Activated CD4-positive, alpha-beta T cell treated with anti-CD3 and anti-CD28 coated beads for 36 hours (primary cell): ENCODE measurements at regions not wholly inside any gene's neighbourhood (a gene's known extent, or its start where the extent isn't known, plus 50 kb on each side); places are given as distances from the start of the nearest gene placed in this dataset.
"Not testable (repeated sequence)": the region's sequence is repeated elsewhere in the genome, so short reads cannot be mapped to it uniquely, and the experiment has no call there.

ENCODE experiments used
- ATAC-seq: fragments of 200-7000 bp; cut with Tn5 transposase; one replicate; pipeline ENCODE4 v1.10.0; 2021; ENCODE audit warnings: mild to moderate bottlenecking, moderate library complexity
- CTCF ChIA-PET: fragments of 350-600 bp; sonication (Branson Sonifier 250); formaldehyde crosslinking; loops from one replicate; lab custom pipeline; 2021; ENCODE audit warnings: antibody characterized with exemption; lab: Charles Lee
- POLR2A ChIA-PET: fragments of 350-600 bp; sonication (Branson Sonifier 250); formaldehyde crosslinking; loops from one replicate; lab custom pipeline; 2021; ENCODE audit warnings: antibody characterized with exemption, inconsistent platforms; lab: Charles Lee
- DNase-seq: peaks from one replicate; pipeline ENCODE4 v3.0.0-alpha.2; 2020
- H3K27ac Mint-ChIP-seq: one replicate; pipeline ENCODE4 v1.8.0; 2021; ENCODE audit warnings: mixed read lengths
- H3K27me3 Mint-ChIP-seq: one replicate; pipeline ENCODE4 v1.8.0; 2021; ENCODE audit warnings: mixed read lengths
- H3K36me3 Mint-ChIP-seq: one replicate; pipeline ENCODE4 v1.8.0; 2021; ENCODE audit warnings: low read depth, mixed read lengths
- H3K4me1 Mint-ChIP-seq: one replicate; pipeline ENCODE4 v1.8.0; 2021; ENCODE audit warnings: mixed read lengths
- H3K4me3 Mint-ChIP-seq: one replicate; pipeline ENCODE4 v1.8.0; 2021; ENCODE audit warnings: mild to moderate bottlenecking, moderate library complexity, mixed read lengths
- H3K9me3 Mint-ChIP-seq: one replicate; pipeline ENCODE4 v1.8.0; 2021; ENCODE audit warnings: low read depth, mixed read lengths
- intact Hi-C, 2 experiments: fragments of 100-400 bp; cut with DNase I in 1 of 2; cut with micrococcal nuclease in 1 of 2; formaldehyde crosslinking; loops; one replicate each; pipeline versions ENCODE4 v1.14.2 to v1.15.1; 2022 to 2024; cut with DNase I, micrococcal nuclease

DNA sequence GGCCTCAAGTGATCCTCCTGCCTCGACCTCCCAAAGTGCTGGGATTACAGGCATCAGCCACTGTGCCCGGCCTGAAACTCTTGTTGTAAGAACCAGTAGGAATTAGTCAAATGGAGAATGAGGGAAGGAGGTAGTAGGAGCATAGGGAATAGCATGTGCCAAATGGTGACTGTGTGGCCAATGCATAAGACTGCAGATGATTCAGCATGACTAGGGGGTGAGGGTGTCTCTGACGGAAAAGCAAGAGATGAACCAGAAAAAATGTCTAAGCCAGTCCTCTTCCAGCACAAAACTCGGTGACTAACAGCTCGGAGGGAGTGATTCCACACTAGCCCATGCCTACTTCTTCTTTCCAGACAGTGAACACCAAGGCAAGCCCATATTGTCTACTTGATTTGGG lies 58.2 kb upstream of the DUSP21 start:
- ATAC-seq (no peak), DNase-seq (no peak)
- ChIA-PET POLR2A (no interaction called here), CTCF (no interaction called here)
- Mint-ChIP-seq H3K9me3 (no peaks in the 10 kb centered on the region), H3K27ac (no peak overlapping the region), H3K4me3 (no peak overlapping the region), H3K4me1 (no peaks in the 10 kb centered on the region), H3K36me3 (no peaks in the 10 kb centered on the region), H3K27me3 (no peaks in the 10 kb centered on the region)
- intact Hi-C loops = no loop called here

DNA sequence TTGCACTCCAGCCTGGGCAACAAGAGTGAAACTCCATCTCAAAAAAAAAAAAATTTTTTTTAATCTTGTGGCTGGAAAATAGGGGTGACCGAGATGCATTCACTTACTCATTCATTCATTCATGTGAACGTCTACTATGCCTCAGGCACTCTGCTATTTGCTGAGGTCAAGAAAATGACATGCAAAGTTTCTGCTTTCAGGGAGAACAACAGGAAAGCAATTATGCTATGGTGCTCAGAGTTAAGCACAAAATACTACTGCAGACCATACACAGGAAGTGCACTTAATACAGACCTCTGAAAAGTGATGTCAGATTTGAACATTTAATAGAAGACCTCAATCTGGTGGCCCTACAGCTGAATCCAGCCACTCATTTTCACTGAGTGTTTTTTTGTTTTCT lies 59.6 kb upstream of the DUSP21 start:
- H3K27ac Mint-ChIP-seq = no peak overlapping the region
- ChIA-PET POLR2A (no interaction called here), CTCF (no interaction called here)
- H3K27me3 Mint-ChIP-seq = no peaks in the 10 kb centered on the region
- H3K4me3 Mint-ChIP-seq = no peak overlapping the region
- no peaks in the 10 kb centered on the region for H3K4me1 Mint-ChIP-seq
- H3K9me3 Mint-ChIP-seq = no peaks in the 10 kb centered on the region
- ATAC-seq (no peak), DNase-seq (no peak)
- H3K36me3 Mint-ChIP-seq = no peaks in the 10 kb centered on the region
- intact Hi-C loops = no loop called here

DNA sequence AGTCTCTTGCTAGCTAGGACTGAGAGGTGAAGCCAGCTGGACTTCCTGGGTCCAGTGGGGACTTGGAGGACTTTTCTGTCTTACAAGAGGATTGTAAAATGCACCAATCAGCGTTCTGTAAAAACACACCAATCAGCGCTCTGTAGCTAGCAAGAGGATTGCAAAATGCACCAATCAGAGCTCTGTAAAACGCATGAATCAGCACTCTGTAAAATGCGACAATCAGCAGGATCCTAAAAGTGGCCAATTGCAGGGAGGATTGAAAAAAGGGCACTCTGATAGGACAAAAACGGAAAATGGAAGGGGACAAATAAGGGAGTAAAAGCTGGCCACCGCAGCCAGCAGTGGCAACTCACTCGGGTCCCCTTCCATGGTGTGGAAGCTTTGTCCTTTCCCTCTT lies 65.6 kb upstream of the DUSP21 start:
- H3K4me3 Mint-ChIP-seq = no peak overlapping the region
- H3K4me1 Mint-ChIP-seq = no peaks in the 10 kb centered on the region
- ChIA-PET CTCF (no interaction called here), POLR2A (no interaction called here)
- ATAC-seq (no peak), DNase-seq (no peak)
- no peaks in the 10 kb centered on the region for H3K36me3 Mint-ChIP-seq
- H3K27ac Mint-ChIP-seq = no peak overlapping the region
- no peaks in the 10 kb centered on the region for H3K27me3 Mint-ChIP-seq
- no peaks in the 10 kb centered on the region for H3K9me3 Mint-ChIP-seq
- intact Hi-C loops = no loop called here

DNA sequence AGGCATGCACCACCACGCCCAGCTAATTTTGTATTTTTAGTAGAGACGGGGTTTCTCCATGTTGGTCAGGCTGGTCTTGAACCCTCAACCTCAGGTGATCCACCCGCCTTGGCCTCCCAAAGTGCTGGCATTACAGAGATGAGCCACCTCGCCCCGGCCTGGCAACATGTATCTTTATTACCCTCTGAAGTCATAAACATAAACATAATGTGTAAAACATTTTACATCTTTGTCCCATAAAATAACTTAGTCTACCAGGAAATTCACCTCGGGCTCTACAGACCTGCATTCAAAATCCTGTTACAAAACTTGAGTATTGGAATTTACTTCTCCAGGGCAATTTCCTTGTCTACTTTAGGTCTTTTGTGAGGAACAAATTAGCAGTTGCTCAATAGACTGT lies 68.1 kb upstream of the DUSP21 start:
- ChIA-PET POLR2A (no interaction called here), CTCF (no interaction called here)
- DNase-seq (no peak), ATAC-seq (no peak)
- Mint-ChIP-seq H3K27ac (no peak overlapping the region), H3K4me1 (no peaks in the 10 kb centered on the region), H3K9me3 (no peaks in the 10 kb centered on the region), H3K4me3 (no peak overlapping the region), H3K36me3 (no peaks in the 10 kb centered on the region), H3K27me3 (no peaks in the 10 kb centered on the region)
- intact Hi-C loops = no loop called here

DNA sequence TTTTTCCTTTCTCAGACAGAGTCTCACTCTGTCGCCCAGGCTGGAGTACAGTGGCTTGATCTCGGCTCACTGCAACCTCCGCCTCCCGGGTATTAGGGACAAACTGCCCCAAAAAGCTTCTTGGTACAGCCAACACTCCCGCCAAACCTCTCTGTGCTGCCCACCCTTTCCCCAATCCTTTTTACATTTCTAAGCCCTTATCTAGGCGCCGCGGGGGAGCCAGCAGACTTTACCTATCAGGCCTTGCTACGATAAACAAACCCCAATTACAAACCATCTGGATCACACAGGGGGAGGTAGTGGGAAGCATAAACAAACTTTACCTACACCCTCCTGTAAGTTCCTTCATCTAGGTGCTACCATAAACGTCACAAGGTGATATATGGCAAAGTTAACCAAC lies 69.8 kb upstream of the DUSP21 start:
- H3K4me1 Mint-ChIP-seq, POLR2A ChIA-PET, H3K27me3 Mint-ChIP-seq, H3K27ac Mint-ChIP-seq, ATAC-seq, DNase-seq, H3K36me3 Mint-ChIP-seq, H3K9me3 Mint-ChIP-seq, H3K4me3 Mint-ChIP-seq, intact Hi-C loops, CTCF ChIA-PET: not testable (repeated sequence)

DNA sequence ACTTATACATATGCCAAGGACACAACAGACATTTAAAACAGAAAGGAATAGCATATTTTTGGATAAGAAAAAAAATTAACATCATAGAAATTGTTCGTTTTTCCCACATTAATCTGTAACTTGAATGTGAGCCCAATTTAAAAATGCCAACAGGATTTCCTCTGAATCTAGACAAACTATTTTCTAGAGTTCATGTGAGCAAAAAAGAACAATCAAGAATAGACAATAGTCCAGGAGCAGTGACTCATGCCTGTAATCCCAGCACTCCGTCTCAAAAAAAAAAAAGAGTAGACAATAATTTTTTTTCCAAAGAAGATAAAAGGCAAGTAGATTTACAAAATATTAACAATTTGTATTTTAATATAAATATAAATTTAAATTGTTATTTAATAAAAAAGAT lies 73.7 kb upstream of the DUSP21 start:
- CTCF ChIA-PET = no interaction called here
- Mint-ChIP-seq H3K36me3 (no peaks in the 10 kb centered on the region), H3K4me1 (no peaks in the 10 kb centered on the region), H3K27ac (no peak overlapping the region), H3K9me3 (no peaks in the 10 kb centered on the region), H3K4me3 (no peak overlapping the region), H3K27me3 (no peaks in the 10 kb centered on the region)
- DNase-seq = no peak
- POLR2A ChIA-PET = no interaction called here
- intact Hi-C loops = no loop called here
- ATAC-seq = no peak

DNA sequence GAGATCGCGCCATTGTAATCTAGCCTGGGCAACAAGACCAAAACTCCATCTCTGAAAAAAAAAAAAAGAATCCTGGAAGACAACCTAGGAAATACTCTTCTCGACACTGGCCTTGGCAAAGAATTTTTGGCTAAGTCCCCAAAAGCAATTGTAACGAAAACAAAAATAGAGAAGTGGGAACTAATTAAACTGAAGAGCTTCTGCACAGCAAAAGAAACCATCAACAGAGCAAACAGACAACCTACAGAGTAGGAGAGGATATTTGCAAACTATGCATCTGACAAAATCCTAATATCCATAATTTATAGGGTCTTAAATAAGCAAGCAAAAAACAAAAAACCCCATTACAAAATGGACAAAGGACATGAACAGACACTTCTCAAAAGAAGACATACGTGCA lies 76.5 kb upstream of the DUSP21 start:
- CTCF ChIA-PET = no interaction called here
- H3K4me1 Mint-ChIP-seq = no peaks in the 10 kb centered on the region
- no peak overlapping the region for H3K27ac Mint-ChIP-seq
- H3K4me3 Mint-ChIP-seq = no peak overlapping the region
- DNase-seq = no peak
- H3K9me3 Mint-ChIP-seq = no peaks in the 10 kb centered on the region
- H3K27me3 Mint-ChIP-seq = no peaks in the 10 kb centered on the region
- no peak for ATAC-seq
- H3K36me3 Mint-ChIP-seq = no peaks in the 10 kb centered on the region
- intact Hi-C loops = no loop called here
- POLR2A ChIA-PET = no interaction called here

DNA sequence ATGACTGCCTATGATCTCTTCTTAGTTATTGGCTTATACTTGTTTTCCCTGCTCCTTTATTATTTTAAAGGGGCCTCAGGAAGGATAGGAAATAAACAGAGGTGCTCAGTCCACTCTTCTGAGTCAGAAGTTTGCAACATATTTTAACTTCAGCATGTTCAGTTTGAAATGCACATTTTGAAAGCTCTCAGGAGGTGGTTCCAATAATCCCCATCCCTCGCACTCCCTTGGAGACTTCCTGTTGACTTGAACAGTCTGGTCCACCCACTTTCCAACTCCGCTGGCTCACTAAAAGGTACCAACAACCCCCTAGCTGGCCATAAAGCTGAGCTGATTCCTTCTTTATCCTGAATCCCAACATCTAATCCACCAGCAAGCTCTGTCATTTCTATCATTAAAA lies 78.3 kb upstream of the DUSP21 start:
- ChIA-PET POLR2A (interaction anchor here (0.7 kb wide), 1 partner anchor 17 kb away, joined by 4 read pairs; no protein-coding TSS in a partner anchor), CTCF (no interaction called here)
- Mint-ChIP-seq H3K36me3 (no peaks in the 10 kb centered on the region), H3K4me3 (no peak overlapping the region), H3K27ac (no peak overlapping the region), H3K27me3 (no peaks in the 10 kb centered on the region), H3K9me3 (no peaks in the 10 kb centered on the region), H3K4me1 (no peaks in the 10 kb centered on the region)
- intact Hi-C loops = no loop called here
- DNase-seq (no peak), ATAC-seq (no peak)

DNA sequence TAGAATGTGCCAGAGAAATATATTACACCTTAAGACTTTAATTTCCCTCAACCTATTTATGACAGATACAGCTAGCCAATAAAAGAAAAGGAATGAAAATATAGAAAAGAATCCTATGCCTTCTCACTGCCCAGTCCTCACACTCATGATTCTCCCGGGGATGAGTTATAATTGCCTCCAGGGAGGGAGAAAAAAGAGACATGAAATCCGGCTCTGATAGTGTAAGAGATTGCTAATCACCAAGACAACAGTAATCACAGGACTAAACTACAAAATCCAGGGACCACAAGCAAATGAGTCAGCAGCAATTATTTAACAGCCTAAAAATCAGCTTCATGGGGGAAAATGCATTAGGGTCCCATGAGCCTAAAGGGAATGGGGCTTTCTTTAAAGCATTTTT lies 95.9 kb upstream of the DUSP21 start:
- Mint-ChIP-seq H3K4me3 (no peak overlapping the region), H3K9me3 (no peaks in the 10 kb centered on the region), H3K4me1 (no peaks in the 10 kb centered on the region), H3K36me3 (no peaks in the 10 kb centered on the region), H3K27me3 (no peaks in the 10 kb centered on the region), H3K27ac (no peak overlapping the region)
- ChIA-PET POLR2A (no interaction called here), CTCF (no interaction called here)
- intact Hi-C loops = no loop called here
- ATAC-seq (no peak), DNase-seq (no peak)

DNA sequence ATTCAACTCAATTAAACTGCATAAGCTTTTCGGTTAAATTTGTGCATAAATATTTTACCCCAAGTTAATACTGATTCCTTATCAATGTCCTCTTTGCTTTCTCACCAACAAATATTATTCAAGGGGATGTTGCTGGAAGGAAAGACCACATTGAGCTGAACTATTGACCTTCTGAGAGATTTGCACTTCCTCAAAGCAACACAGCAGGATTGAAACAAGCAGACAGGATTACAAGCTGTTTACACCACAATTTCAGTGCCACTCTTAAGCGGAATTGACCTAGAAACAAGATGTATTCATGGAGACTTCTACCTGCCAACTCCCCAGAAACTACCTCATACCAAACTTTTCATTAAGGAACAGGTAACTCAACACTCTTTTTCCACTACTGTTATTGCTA lies 96.5 kb upstream of the DUSP21 start:
- ChIA-PET CTCF (no interaction called here), POLR2A (no interaction called here)
- DNase-seq = no peak
- H3K4me1 Mint-ChIP-seq = no peaks in the 10 kb centered on the region
- ATAC-seq = no peak
- no peaks in the 10 kb centered on the region for H3K9me3 Mint-ChIP-seq
- no peaks in the 10 kb centered on the region for H3K36me3 Mint-ChIP-seq
- H3K27ac Mint-ChIP-seq = no peak overlapping the region
- H3K4me3 Mint-ChIP-seq = no peak overlapping the region
- intact Hi-C loops = no loop called here
- no peaks in the 10 kb centered on the region for H3K27me3 Mint-ChIP-seq

DNA sequence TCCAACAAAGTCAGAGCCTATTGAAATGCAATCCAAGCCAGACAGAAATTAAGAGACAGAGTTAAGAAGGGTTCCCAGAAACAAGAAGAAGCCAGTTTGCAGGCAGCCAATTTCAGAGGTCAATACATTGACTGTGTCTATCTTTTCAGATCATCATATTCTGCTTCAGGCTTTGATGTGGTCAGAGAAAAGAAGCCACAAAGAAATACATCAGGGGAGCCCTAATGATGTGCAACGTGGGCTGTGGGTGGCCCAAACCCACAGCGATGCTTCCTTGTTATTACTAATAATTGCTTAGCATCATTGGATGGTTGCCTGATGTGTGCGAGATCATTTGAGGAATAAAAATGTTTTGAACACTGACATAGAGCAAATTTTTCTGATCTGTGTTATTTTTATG lies 99.0 kb upstream of the DUSP21 start:
- H3K4me1 Mint-ChIP-seq = no peaks in the 10 kb centered on the region
- no peaks in the 10 kb centered on the region for H3K9me3 Mint-ChIP-seq
- ChIA-PET CTCF (no interaction called here), POLR2A (no interaction called here)
- intact Hi-C loops = no loop called here
- H3K4me3 Mint-ChIP-seq = no peak overlapping the region
- H3K27ac Mint-ChIP-seq = no peak overlapping the region
- ATAC-seq (no peak), DNase-seq (no peak)
- H3K36me3 Mint-ChIP-seq = no peaks in the 10 kb centered on the region
- no peaks in the 10 kb centered on the region for H3K27me3 Mint-ChIP-seq

DNA sequence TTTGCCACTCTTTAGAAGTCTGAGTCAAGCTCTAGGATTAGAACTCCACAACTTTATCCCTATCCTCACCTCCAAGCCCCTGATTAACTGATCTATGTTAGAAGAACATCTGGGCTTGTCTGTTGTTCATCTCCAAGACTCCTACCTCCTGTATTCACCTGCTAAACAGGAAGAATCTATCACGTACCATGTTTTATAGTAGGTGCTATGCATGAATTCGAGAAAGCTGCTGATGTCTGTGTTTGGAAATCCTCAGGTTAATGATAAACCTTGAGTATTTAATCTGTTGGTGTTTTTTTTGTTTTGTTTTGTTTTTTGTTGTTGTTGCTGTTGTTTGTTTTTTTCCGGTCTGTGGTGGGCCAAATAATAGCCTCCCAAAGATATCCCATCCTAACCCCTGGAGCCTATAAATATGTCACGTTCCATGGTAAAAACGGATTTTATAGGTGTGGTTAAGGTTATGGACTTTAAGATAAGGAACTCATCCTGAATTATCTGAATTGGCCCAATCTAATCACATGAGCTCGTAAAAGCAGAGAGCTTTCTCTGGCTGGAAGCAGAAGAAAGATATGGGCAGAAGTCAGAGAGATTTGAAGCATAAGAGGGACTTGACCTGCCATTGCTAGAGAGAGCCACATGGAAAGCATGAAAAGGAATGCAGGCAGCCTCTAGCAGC lies 101.2 kb upstream of the DUSP21 start:
- ATAC-seq = no peak
- H3K4me1 Mint-ChIP-seq = no peaks in the 10 kb centered on the region
- no peak for DNase-seq
- no peak overlapping the region for H3K27ac Mint-ChIP-seq
- no peaks in the 10 kb centered on the region for H3K36me3 Mint-ChIP-seq
- no peaks in the 10 kb centered on the region for H3K27me3 Mint-ChIP-seq
- H3K4me3 Mint-ChIP-seq = no peak overlapping the region
- intact Hi-C loops = no loop called here
- ChIA-PET CTCF (no interaction called here), POLR2A (no interaction called here)
- H3K9me3 Mint-ChIP-seq = no peaks in the 10 kb centered on the region

DNA sequence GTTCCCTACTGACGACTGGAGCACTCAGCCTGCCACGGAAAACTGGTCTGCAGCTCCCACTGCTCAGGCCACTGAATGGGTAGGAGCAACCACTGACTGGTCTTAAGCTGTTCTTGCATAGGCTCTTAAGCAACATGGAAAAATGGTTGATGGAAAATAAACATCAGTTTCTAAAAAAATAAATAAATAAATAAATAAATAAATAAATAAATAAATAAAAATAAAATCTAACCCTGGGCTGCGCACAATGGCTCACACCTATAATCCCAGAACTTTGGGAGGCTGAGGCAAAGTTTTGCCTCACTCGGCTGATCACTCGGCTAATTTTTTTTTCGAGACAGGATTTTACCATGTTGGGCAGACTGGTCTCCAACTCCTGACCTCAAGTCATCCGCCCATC lies 102.0 kb upstream of the DUSP21 start:
- H3K9me3 Mint-ChIP-seq, H3K27me3 Mint-ChIP-seq, intact Hi-C loops, CTCF ChIA-PET, H3K4me1 Mint-ChIP-seq, H3K27ac Mint-ChIP-seq, DNase-seq, POLR2A ChIA-PET, ATAC-seq, H3K4me3 Mint-ChIP-seq, H3K36me3 Mint-ChIP-seq: not testable (repeated sequence)
